Bronchial epithelial cell (primary cell): ENCODE measurements at regions not wholly inside any gene's neighbourhood (a gene's known extent, or its start where the extent isn't known, plus 50 kb on each side); places are given as distances from the start of the nearest gene placed in this dataset.

Experiments used
- DNase-seq: peaks from one replicate; pipeline ENCODE4 v3.0.0-alpha.2; 2010; ENCODE audit warnings: low read depth
- FAIRE-seq: peaks from 2 replicates; lab custom pipeline; 2011; peaks lifted over from hg19 to GRCh38; lab: Jason Lieb, UNC
- H3K27me3 ChIP-seq: 2 replicates; pipeline ENCODE4 v1.5.1; 2011; ENCODE audit warnings: low read length; ENCODE audit not compliant: control insufficient read depth, insufficient read depth
- H3K36me3 ChIP-seq: 2 replicates; pipeline ENCODE4 v1.5.1; 2011; ENCODE audit warnings: low read length; ENCODE audit not compliant: control insufficient read depth, insufficient read depth
- H3K4me3 ChIP-seq: 2 replicates; pipeline ENCODE4 v1.5.1; 2011; ENCODE audit warnings: mild to moderate bottlenecking, low read depth, low read length, control low read depth
- TF ChIP-seq, protein P1 (sequence below): IDR thresholded peaks from 2 replicates; pipeline ENCODE4 v1.5.1; 2011; ENCODE audit warnings: mild to moderate bottlenecking, moderate library complexity, low read length, control low read depth, inconsistent platforms; ENCODE audit not compliant: insufficient read depth, severe bottlenecking

DNA sequence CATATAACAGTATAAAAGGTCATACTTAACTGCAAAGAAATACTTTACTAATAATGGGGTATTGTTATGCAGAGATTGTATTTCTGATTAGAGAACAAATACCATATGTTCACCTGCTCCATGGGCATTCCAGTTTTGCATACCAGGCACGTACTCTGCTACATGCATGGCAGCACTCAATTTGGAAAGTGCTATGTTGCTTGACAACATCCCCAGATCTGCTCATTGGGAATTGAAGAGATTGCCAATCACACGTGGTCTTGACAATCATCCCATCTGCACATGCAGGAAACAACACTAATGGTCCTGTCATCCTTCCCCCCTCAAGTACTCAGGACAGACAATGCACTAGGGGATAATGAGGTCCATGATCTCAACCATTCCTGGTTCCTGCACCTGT is 63.4 kb upstream of the PDE4B start:
- TF ChIP-seq, protein P1, sequence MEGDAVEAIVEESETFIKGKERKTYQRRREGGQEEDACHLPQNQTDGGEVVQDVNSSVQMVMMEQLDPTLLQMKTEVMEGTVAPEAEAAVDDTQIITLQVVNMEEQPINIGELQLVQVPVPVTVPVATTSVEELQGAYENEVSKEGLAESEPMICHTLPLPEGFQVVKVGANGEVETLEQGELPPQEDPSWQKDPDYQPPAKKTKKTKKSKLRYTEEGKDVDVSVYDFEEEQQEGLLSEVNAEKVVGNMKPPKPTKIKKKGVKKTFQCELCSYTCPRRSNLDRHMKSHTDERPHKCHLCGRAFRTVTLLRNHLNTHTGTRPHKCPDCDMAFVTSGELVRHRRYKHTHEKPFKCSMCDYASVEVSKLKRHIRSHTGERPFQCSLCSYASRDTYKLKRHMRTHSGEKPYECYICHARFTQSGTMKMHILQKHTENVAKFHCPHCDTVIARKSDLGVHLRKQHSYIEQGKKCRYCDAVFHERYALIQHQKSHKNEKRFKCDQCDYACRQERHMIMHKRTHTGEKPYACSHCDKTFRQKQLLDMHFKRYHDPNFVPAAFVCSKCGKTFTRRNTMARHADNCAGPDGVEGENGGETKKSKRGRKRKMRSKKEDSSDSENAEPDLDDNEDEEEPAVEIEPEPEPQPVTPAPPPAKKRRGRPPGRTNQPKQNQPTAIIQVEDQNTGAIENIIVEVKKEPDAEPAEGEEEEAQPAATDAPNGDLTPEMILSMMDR = no peak
- FAIRE-seq (no peak), DNase-seq (no peak)
- Histone ChIP-seq H3K4me3 (no peak overlapping the region), H3K27me3 (no peaks in the 10 kb centered on the region), H3K36me3 (no peaks in the 10 kb centered on the region)

GRCh38 chr1:65734979-65735378 is 57.7 kb upstream of the PDE4B start:
- TF ChIP-seq, protein P1 = no peak
- no peaks in the 10 kb centered on the region for H3K27me3 ChIP-seq
- FAIRE-seq (no peak), DNase-seq (peak; percentile 1)
- no peak overlapping the region for H3K4me3 ChIP-seq
- H3K36me3 ChIP-seq = no peaks in the 10 kb centered on the region

GRCh38 chr1:65741993-65742392 is 50.7 kb upstream of the PDE4B start:
- Histone ChIP-seq H3K4me3 (no peak overlapping the region), H3K36me3 (no peaks in the 10 kb centered on the region), H3K27me3 (no peaks in the 10 kb centered on the region)
- TF ChIP-seq, protein P1 = no peak
- FAIRE-seq = no peak
- DNase-seq = no peak
